ENCODE measurements at regions not wholly inside any gene's neighbourhood (a gene's known extent, or its start where the extent isn't known, plus 50 kb on each side); places are given as distances from the start of the nearest gene placed in this dataset.

DNA sequence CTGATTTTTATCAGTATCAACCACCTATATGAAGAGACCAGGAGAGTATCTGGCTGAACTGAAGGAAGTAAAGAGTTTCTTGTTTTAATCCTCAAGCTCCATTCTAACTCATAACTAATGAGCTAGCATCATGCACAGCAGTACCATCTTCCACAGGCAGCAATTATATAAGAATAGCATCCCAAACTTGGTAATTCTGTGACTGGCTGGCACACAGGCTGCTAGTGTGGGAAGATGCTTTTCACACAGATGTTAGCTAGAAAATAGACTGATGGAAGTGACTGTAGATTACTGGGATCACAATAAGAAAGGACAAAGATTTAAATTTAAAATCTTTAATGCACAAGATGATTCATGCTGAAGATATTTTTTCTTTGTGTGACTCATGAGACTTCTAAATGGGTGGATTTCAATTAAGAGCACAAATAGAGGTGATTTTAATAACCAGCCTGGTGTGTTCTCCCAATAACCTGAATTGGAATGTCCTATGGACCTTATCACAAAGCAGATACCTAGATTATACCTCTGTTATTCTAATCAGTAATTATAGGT is 417.7 kb upstream of the ATXN7L3B start:
- DNase-seq (ENCODE audit: low read depth): no peak
- H3K4me3 ChIP-seq (ENCODE audit: low read depth, low read length): no peak overlapping the region
- TF ChIP-seq, protein P1, sequence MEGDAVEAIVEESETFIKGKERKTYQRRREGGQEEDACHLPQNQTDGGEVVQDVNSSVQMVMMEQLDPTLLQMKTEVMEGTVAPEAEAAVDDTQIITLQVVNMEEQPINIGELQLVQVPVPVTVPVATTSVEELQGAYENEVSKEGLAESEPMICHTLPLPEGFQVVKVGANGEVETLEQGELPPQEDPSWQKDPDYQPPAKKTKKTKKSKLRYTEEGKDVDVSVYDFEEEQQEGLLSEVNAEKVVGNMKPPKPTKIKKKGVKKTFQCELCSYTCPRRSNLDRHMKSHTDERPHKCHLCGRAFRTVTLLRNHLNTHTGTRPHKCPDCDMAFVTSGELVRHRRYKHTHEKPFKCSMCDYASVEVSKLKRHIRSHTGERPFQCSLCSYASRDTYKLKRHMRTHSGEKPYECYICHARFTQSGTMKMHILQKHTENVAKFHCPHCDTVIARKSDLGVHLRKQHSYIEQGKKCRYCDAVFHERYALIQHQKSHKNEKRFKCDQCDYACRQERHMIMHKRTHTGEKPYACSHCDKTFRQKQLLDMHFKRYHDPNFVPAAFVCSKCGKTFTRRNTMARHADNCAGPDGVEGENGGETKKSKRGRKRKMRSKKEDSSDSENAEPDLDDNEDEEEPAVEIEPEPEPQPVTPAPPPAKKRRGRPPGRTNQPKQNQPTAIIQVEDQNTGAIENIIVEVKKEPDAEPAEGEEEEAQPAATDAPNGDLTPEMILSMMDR (IDR thresholded peaks at IDR 0.05; ENCODE audit: control insufficient read depth, extremely low read depth, insufficient read depth): no peak

DNA sequence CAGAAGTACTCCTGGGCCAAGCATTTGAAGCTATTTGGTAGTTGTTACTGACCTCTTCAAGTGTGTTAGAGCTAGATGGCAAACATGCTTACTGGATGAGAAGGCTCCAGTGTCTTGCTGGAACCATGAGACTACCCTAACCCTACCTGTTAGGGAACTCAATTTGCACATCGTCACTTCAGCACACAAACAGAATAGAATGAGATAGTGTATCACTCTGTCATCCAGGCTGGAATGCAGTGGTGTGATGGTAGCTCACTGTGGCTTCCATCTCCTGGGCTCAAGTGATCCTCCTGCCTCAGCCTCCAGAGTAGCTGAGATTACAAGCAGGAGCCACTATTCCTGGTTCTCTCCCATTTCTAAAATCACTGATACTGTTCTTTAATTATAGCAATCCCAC is 417.0 kb upstream of the ATXN7L3B start:
- TF ChIP-seq, protein P1 (IDR thresholded peaks at IDR 0.05; ENCODE audit: control insufficient read depth, extremely low read depth, insufficient read depth): no peak
- no peak for DNase-seq (ENCODE audit: low read depth)

DNA sequence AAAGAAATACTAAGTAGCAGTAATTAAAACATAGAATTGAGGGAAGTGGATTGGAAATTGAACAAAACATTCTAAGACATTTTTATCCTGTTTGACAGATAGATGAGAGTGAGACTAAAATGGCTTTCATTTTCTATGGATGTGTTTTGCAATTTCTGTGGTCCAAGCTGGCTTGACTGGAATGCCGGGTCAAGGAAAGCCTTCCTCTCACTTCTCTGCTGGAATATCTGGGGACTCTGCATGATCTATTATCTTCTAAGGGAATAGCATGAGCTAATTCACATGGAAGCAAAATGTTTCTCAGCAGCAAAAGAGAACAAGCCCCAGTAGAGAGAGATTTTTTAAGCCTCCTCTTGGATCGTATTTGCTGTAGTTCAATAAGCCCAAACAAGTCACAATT is 407.9 kb upstream of the ATXN7L3B start:
- TF ChIP-seq, protein P1 (IDR thresholded peaks at IDR 0.05; ENCODE audit: control insufficient read depth, extremely low read depth, insufficient read depth): no peak
- no peak for DNase-seq (ENCODE audit: low read depth)
- no peak overlapping the region for H3K4me3 ChIP-seq (ENCODE audit: low read depth, low read length)

More for the DNA sequence above, 417.0 kb upstream of the ATXN7L3B start:
- no peak overlapping the region for H3K4me3 ChIP-seq (ENCODE audit: low read depth, low read length)

DNA sequence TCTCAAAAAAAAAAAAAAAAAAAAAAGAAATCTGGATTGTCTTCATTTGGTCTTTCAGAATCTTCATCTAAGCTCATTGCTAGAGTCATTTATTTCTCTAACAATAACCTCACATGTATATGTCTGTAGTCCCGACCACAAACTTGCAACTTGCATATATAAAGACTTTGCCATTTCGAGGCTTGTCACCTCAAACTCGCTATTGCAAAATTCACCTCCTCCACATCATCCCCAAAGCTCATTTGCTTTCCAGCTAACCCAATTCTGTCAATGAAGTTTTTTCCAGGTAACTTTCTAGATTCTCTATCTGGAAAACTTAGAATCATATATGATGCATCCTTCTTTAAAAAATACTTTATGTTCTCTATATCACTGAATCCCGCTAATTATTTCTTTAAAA is 393.2 kb upstream of the ATXN7L3B start:
- DNase-seq (ENCODE audit: low read depth): no peak
- TF ChIP-seq, protein P1 (IDR thresholded peaks at IDR 0.05; ENCODE audit: control insufficient read depth, extremely low read depth, insufficient read depth): no peak
- no peak overlapping the region for H3K4me3 ChIP-seq (ENCODE audit: low read depth, low read length)

DNA sequence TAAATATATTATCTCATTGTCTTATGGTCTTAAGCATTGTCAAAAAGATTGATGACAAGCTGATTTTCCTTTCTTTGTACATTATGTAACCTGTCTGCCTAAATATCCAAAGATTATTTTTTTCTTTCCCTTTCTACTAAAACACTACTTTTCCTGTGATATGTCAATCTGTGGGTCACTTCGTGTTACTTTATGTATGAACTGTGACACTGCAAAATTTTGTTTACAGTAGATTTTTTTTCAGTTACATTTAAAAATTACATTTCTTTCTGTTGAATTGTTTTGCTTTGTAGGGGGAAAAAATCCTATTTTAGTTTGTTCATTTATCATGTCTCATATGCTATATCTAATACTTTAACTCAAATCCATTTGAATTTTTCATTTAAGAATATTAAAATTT is 392.3 kb upstream of the ATXN7L3B start:
- DNase-seq (ENCODE audit: low read depth): no peak
- TF ChIP-seq, protein P1 (IDR thresholded peaks at IDR 0.05; ENCODE audit: control insufficient read depth, extremely low read depth, insufficient read depth): no peak
- H3K4me3 ChIP-seq (ENCODE audit: low read depth, low read length): no peak overlapping the region

DNA sequence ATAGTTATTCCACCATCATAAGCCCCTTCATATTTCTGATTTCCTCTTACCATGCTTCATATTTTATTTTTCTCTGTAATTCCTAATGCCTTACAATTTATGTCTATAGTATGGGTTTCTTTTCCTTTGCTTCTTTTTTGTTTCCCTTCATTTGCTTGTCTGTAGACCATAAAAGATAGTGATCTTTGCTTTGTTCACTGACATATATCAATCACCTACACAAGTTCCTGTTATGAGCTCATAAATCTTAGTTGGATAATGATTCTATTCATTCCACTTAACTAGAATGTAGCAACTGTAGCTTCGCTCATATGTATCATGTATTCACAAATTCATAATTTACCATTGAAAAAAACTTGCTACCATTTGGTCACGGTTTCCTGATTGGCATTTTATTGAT is 388.8 kb upstream of the ATXN7L3B start:
- TF ChIP-seq, protein P1 (IDR thresholded peaks at IDR 0.05; ENCODE audit: control insufficient read depth, extremely low read depth, insufficient read depth): no peak
- H3K4me3 ChIP-seq (ENCODE audit: low read depth, low read length): no peak overlapping the region
- no peak for DNase-seq (ENCODE audit: low read depth)

DNA sequence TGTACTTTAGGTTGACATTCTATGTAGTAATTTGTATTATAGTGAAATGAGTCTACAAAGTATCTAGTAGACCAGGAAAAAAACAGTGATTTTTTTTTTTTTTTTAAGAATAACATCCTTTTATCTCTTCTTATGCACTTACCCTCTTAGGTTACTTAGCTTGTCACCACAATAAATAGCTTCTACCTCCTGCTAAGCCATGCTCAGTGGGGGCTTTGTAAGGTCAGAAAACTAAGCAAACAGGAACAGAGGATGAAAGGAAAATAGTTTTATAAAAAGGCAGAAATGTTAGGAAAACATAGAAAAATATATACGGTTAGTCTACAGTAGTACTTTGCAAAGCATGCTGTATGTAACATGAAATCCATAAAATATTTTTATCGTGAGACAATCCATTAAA is 385.3 kb upstream of the ATXN7L3B start:
- H3K4me3 ChIP-seq (ENCODE audit: low read depth, low read length): no peak overlapping the region
- DNase-seq (ENCODE audit: low read depth): no peak
- TF ChIP-seq, protein P1 (IDR thresholded peaks at IDR 0.05; ENCODE audit: control insufficient read depth, extremely low read depth, insufficient read depth): no peak

Data from LNCaP clone FGC (cell line).